ENCODE measurements at regions not wholly inside any gene's neighbourhood (a gene's known extent, or its start where the extent isn't known, plus 50 kb on each side); places are given as distances from the start of the nearest gene placed in this dataset.

GRCh38 chr3:194237110-194237509, 101.2 kb downstream of the HES1 start:
- DNase-seq (ENCODE audit: low spot score) = no peak
- no peak for TF ChIP-seq CTCF (IDR thresholded peaks at IDR 0.05; ENCODE audit: borderline replicate concordance, control extremely low read depth, extremely low read depth, insufficient read depth, missing control alignments)
- in situ Hi-C loops (cut with MboI; ENCODE audit: low sequenced_read_pairs, unreplicated experiment) = no loop called here

GRCh38 chr3:194240766-194241165, 104.8 kb downstream of the HES1 start:
- DNase-seq (ENCODE audit: low spot score) = no peak
- in situ Hi-C loops (cut with MboI; ENCODE audit: low sequenced_read_pairs, unreplicated experiment) = no loop called here
- no peak for TF ChIP-seq CTCF (IDR thresholded peaks at IDR 0.05; ENCODE audit: borderline replicate concordance, control extremely low read depth, extremely low read depth, insufficient read depth, missing control alignments)

- no peak for TF ChIP-seq CTCF (IDR thresholded peaks at IDR 0.05; ENCODE audit: borderline replicate concordance, control extremely low read depth, extremely low read depth, insufficient read depth, missing control alignments)
- in situ Hi-C loops (cut with MboI; ENCODE audit: low sequenced_read_pairs, unreplicated experiment) = no loop called here
- no peak for DNase-seq (ENCODE audit: low spot score)
Measured at GRCh38 chr3:194243172-194243837, 107.4 kb downstream of the HES1 start.

- in situ Hi-C loops (cut with MboI; ENCODE audit: low sequenced_read_pairs, unreplicated experiment) = no loop called here
- no peak for TF ChIP-seq CTCF (IDR thresholded peaks at IDR 0.05; ENCODE audit: borderline replicate concordance, control extremely low read depth, extremely low read depth, insufficient read depth, missing control alignments)
- no peak for DNase-seq (ENCODE audit: low spot score)
Measured at GRCh38 chr3:194244167-194244566, 107.0 kb downstream of the CPN2 start.

GRCh38 chr3:194245474-194245873, 105.7 kb downstream of the CPN2 start:
- no peak for TF ChIP-seq CTCF (IDR thresholded peaks at IDR 0.05; ENCODE audit: borderline replicate concordance, control extremely low read depth, extremely low read depth, insufficient read depth, missing control alignments)
- no peak for DNase-seq (ENCODE audit: low spot score)
- in situ Hi-C loops (cut with MboI; ENCODE audit: low sequenced_read_pairs, unreplicated experiment) = no loop called here

GRCh38 chr3:194245975-194246561, 105.1 kb downstream of the CPN2 start:
- in situ Hi-C loops (cut with MboI; ENCODE audit: low sequenced_read_pairs, unreplicated experiment) = no loop called here
- DNase-seq (ENCODE audit: low spot score) = no peak
- TF ChIP-seq CTCF (IDR thresholded peaks at IDR 0.05; ENCODE audit: borderline replicate concordance, control extremely low read depth, extremely low read depth, insufficient read depth, missing control alignments) = no peak

Measured in GM13976 (cell line).